Stomach smooth muscle (tissue), 2 donors: ENCODE measurements at regions not wholly inside any gene's neighbourhood (a gene's known extent, or its start where the extent isn't known, plus 50 kb on each side); places are given as distances from the start of the nearest gene placed in this dataset.
"Not testable (repeated sequence)": the region's sequence is repeated elsewhere in the genome, so short reads cannot be mapped to it uniquely, and the experiment has no call there.

Experiments
- H3K27ac ChIP-seq: one replicate; pipeline ENCODE4 v1.7.0; 2013; ENCODE audit warnings: mild to moderate bottlenecking, low read length, inconsistent platforms
- H3K27me3 ChIP-seq, 2 donors: one replicate each; pipeline ENCODE4 v1.7.0; 2013; ENCODE audit warnings: low read length in 2 of 2; ENCODE audit not compliant: insufficient read depth in 2 of 2, control insufficient read depth in 1 of 2
- H3K36me3 ChIP-seq, 2 donors: one replicate each; pipeline ENCODE4 v1.7.0; 2013; ENCODE audit warnings: low read length in 2 of 2; ENCODE audit not compliant: control insufficient read depth in 2 of 2, insufficient read depth in 2 of 2
- H3K4me1 ChIP-seq: one replicate; pipeline ENCODE4 v1.7.0; 2013; ENCODE audit warnings: low read length; ENCODE audit not compliant: control insufficient read depth, insufficient read depth
- H3K4me3 ChIP-seq, 2 donors: one replicate each; pipeline ENCODE4 v1.7.0; 2013; ENCODE audit warnings: low read length in 2 of 2
- H3K9ac ChIP-seq, 2 donors: one replicate each; pipeline ENCODE4 v1.7.0; 2013; ENCODE audit warnings: low read length in 2 of 2, mild to moderate bottlenecking in 1 of 2
- H3K9me3 ChIP-seq, 2 donors: one replicate each; pipeline ENCODE4 v1.7.0; 2013; ENCODE audit warnings: low read length in 2 of 2; ENCODE audit not compliant: control insufficient read depth in 2 of 2
- donor health status: healthy.
- donor health status: Pancreatic carcinoma.

GRCh38 chr6:23826572-23826971, 299.4 kb upstream of the NRSN1 start:
- Histone ChIP-seq H3K27me3 (no peaks in the 10 kb centered on the region), H3K9me3 (no peaks in the 10 kb centered on the region), H3K9ac (no peak overlapping the region), H3K27ac (no peak overlapping the region), H3K4me3 (no peak overlapping the region), H3K4me1 (no peaks in the 10 kb centered on the region), H3K36me3 (no peaks in the 10 kb centered on the region)

- H3K27ac ChIP-seq, result no peak overlapping the region
- H3K9me3 ChIP-seq, result no peaks in the 10 kb centered on the region
- no peak overlapping the region for H3K9ac ChIP-seq
- no peaks in the 10 kb centered on the region for H3K27me3 ChIP-seq
- H3K4me1 ChIP-seq, result no peaks in the 10 kb centered on the region
- H3K36me3 ChIP-seq, result no peaks in the 10 kb centered on the region
- no peak overlapping the region for H3K4me3 ChIP-seq
Observed at GRCh38 chr6:23828861-23829260, 297.2 kb upstream of the NRSN1 start.

- no peak overlapping the region for H3K4me3 ChIP-seq
- no peaks in the 10 kb centered on the region for H3K4me1 ChIP-seq
- H3K36me3 ChIP-seq, result no peaks in the 10 kb centered on the region
- H3K27me3 ChIP-seq, result no peaks in the 10 kb centered on the region
- H3K27ac ChIP-seq, result no peak overlapping the region
- H3K9ac ChIP-seq, result no peak overlapping the region
- no peaks in the 10 kb centered on the region for H3K9me3 ChIP-seq
Observed at GRCh38 chr6:23841116-23841515, 284.9 kb upstream of the NRSN1 start.

- Histone ChIP-seq H3K4me3 (no peak overlapping the region), H3K27ac (no peak overlapping the region), H3K9ac (no peak overlapping the region), H3K27me3 (no peaks in the 10 kb centered on the region), H3K9me3 (no peaks in the 10 kb centered on the region), H3K4me1 (no peaks in the 10 kb centered on the region), H3K36me3 (no peaks in the 10 kb centered on the region)
Observed at GRCh38 chr6:23842760-23843159, 283.3 kb upstream of the NRSN1 start.

GRCh38 chr6:23851522-23851921, 274.5 kb upstream of the NRSN1 start:
- H3K27me3 ChIP-seq, result no peaks in the 10 kb centered on the region
- no peaks in the 10 kb centered on the region for H3K36me3 ChIP-seq
- no peak overlapping the region for H3K27ac ChIP-seq

GRCh38 chr6:23853566-23854133, 272.4 kb upstream of the NRSN1 start:
- not testable (repeated sequence) for H3K27ac ChIP-seq, H3K9ac ChIP-seq, H3K4me1 ChIP-seq, H3K4me3 ChIP-seq, H3K36me3 ChIP-seq, H3K27me3 ChIP-seq, H3K9me3 ChIP-seq

More at GRCh38 chr6:23851522-23851921, 274.5 kb upstream of the NRSN1 start:
- Histone ChIP-seq H3K9ac (no peak overlapping the region), H3K9me3 (no peaks in the 10 kb centered on the region), H3K4me1 (no peaks in the 10 kb centered on the region), H3K4me3 (no peak overlapping the region)

- not testable (repeated sequence) for H3K27me3 ChIP-seq, H3K9ac ChIP-seq, H3K36me3 ChIP-seq, H3K9me3 ChIP-seq, H3K4me1 ChIP-seq, H3K4me3 ChIP-seq, H3K27ac ChIP-seq
Observed at GRCh38 chr6:23854154-23854553, 271.9 kb upstream of the NRSN1 start.

- Histone ChIP-seq H3K4me1 (no peaks in the 10 kb centered on the region), H3K36me3 (no peaks in the 10 kb centered on the region), H3K27me3 (no peaks in the 10 kb centered on the region), H3K4me3 (no peak overlapping the region), H3K27ac (no peak overlapping the region), H3K9me3 (peaks cover 0 to 2% of the 10 kb centered on the region in 2 donors), H3K9ac (no peak overlapping the region)
Observed at GRCh38 chr6:23855497-23856116, 270.4 kb upstream of the NRSN1 start.

GRCh38 chr6:23870496-23870895, 255.5 kb upstream of the NRSN1 start:
- no peaks in the 10 kb centered on the region for H3K36me3 ChIP-seq

GRCh38 chr6:23873161-23873560, 252.9 kb upstream of the NRSN1 start:
- Histone ChIP-seq H3K27me3 (no peaks in the 10 kb centered on the region), H3K9me3 (no peaks in the 10 kb centered on the region)

More at GRCh38 chr6:23870496-23870895, 255.5 kb upstream of the NRSN1 start:
- no peak overlapping the region for H3K27ac ChIP-seq
- no peaks in the 10 kb centered on the region for H3K27me3 ChIP-seq
- H3K4me3 ChIP-seq, result no peak overlapping the region
- no peaks in the 10 kb centered on the region for H3K9me3 ChIP-seq
- no peak overlapping the region for H3K9ac ChIP-seq
- H3K4me1 ChIP-seq, result no peaks in the 10 kb centered on the region

GRCh38 chr6:23875006-23875405, 251.0 kb upstream of the NRSN1 start:
- no peak overlapping the region for H3K27ac ChIP-seq
- H3K4me1 ChIP-seq, result no peaks in the 10 kb centered on the region
- no peaks in the 10 kb centered on the region for H3K9me3 ChIP-seq
- no peaks in the 10 kb centered on the region for H3K27me3 ChIP-seq
- H3K36me3 ChIP-seq, result no peaks in the 10 kb centered on the region
- H3K9ac ChIP-seq, result no peak overlapping the region
- H3K4me3 ChIP-seq, result no peak overlapping the region

More at GRCh38 chr6:23873161-23873560, 252.9 kb upstream of the NRSN1 start:
- Histone ChIP-seq H3K27ac (no peak overlapping the region), H3K4me1 (no peaks in the 10 kb centered on the region), H3K4me3 (no peak overlapping the region), H3K9ac (no peak overlapping the region), H3K36me3 (no peaks in the 10 kb centered on the region)
